ENCODE measurements at regions not wholly inside any gene's neighbourhood (a gene's known extent, or its start where the extent isn't known, plus 50 kb on each side); places are given as distances from the start of the nearest gene placed in this dataset.

- TF ChIP-seq CTCF (conservative IDR thresholded peaks at IDR 0.05; ENCODE audit: low read depth, low read length), result no peak
- H3K4me3 ChIP-seq (ENCODE audit: low read depth, low read length), result no peak overlapping the region
- no peak for DNase-seq (ENCODE audit: low read depth)
These were observed 104.8 kb downstream of the HES1 start for GRCh38 chr3:194240766-194241165.

- H3K4me3 ChIP-seq (ENCODE audit: low read depth, low read length), result no peak overlapping the region
- no peak for DNase-seq (ENCODE audit: low read depth)
- TF ChIP-seq CTCF (conservative IDR thresholded peaks at IDR 0.05; ENCODE audit: low read depth, low read length), result no peak
These were observed 107.4 kb downstream of the HES1 start for GRCh38 chr3:194243172-194243837.

GRCh38 chr3:194244167-194244566 lies 107.0 kb downstream of the CPN2 start:
- DNase-seq (ENCODE audit: low read depth), result no peak
- H3K4me3 ChIP-seq (ENCODE audit: low read depth, low read length), result no peak overlapping the region
- TF ChIP-seq CTCF (conservative IDR thresholded peaks at IDR 0.05; ENCODE audit: low read depth, low read length), result no peak

GRCh38 chr3:194245474-194245873 lies 105.7 kb downstream of the CPN2 start:
- no peak overlapping the region for H3K4me3 ChIP-seq (ENCODE audit: low read depth, low read length)
- no peak for DNase-seq (ENCODE audit: low read depth)
- no peak for TF ChIP-seq CTCF (conservative IDR thresholded peaks at IDR 0.05; ENCODE audit: low read depth, low read length)

GRCh38 chr3:194245975-194246561 lies 105.1 kb downstream of the CPN2 start:
- DNase-seq (ENCODE audit: low read depth), result no peak
- no peak overlapping the region for H3K4me3 ChIP-seq (ENCODE audit: low read depth, low read length)
- TF ChIP-seq CTCF (conservative IDR thresholded peaks at IDR 0.05; ENCODE audit: low read depth, low read length), result no peak

- H3K4me3 ChIP-seq (ENCODE audit: low read depth, low read length), result no peak overlapping the region
- no peak for TF ChIP-seq CTCF (conservative IDR thresholded peaks at IDR 0.05; ENCODE audit: low read depth, low read length)
- DNase-seq (ENCODE audit: low read depth), result no peak
These were observed 104.3 kb downstream of the CPN2 start for GRCh38 chr3:194246709-194247349.
